Breast epithelium (tissue), 3 donors: ENCODE measurements at regions not wholly inside any gene's neighbourhood (a gene's known extent, or its start where the extent isn't known, plus 50 kb on each side); places are given as distances from the start of the nearest gene placed in this dataset.

Experiments
- POLR2A ChIP-seq: fragments of 450-650 bp; IDR thresholded peaks from one replicate; pipeline ENCODE4 v1.6.1; 2016; ENCODE audit warnings: antibody characterized with exemption, mild to moderate bottlenecking, moderate library complexity
- POLR2AphosphoS5 ChIP-seq, 3 donors: sonication (generic); formaldehyde crosslinking; IDR thresholded peaks; one replicate each; pipeline ENCODE4 v1.6.1; 2017; ENCODE audit warnings: antibody characterized with exemption in 3 of 3

DNA sequence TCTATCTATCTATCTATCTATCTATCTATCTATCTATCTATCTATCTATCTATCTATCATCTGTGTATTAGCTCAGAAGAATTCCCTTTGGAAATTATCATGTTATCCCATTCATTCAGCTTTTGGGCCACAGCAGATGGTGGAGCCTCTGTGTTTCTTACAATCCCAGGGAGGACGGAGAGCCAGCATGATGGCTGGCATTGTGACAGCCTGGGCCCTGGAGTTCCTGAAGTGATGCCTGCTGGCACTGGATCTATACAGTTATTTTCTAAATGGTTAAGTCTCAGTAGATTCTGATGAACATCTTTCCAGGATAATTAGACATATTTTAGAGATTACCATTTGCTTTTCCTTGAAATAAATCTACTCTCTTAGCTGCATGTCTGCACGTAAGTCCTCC is 385.4 kb upstream of the NXPH2 start:
- TF ChIP-seq POLR2AphosphoS5 (IDR thresholded peaks at IDR 0.05) (no peak), POLR2A (no peak)
